ENCODE measurements at regions not wholly inside any gene's neighbourhood (a gene's known extent, or its start where the extent isn't known, plus 50 kb on each side); places are given as distances from the start of the nearest gene placed in this dataset.

- TF ChIP-seq EZH2phosphoT487 (IDR thresholded peaks at IDR 0.05; ENCODE audit: borderline replicate concordance, low read length), result no peak
- TF ChIP-seq CTCF (IDR thresholded peaks at IDR 0.05; ENCODE audit: low read depth, low read length, poor library complexity, severe bottlenecking), result no peak
Measured at GRCh38 chr3:74845081-74845480, 230.6 kb upstream of the CNTN3 start.

All from DOHH2 (cell line).